GM21825 (cell line): ENCODE measurements at regions not wholly inside any gene's neighbourhood (a gene's known extent, or its start where the extent isn't known, plus 50 kb on each side); places are given as distances from the start of the nearest gene placed in this dataset.
"Not testable (repeated sequence)": the region's sequence is repeated elsewhere in the genome, so short reads cannot be mapped to it uniquely, and the experiment has no call there.

Experiments
- ATAC-seq: cut with Tn5 transposase; IDR thresholded peaks from one replicate; pipeline ENCODE4 v1.9.1; 2021; ENCODE audit warnings: mild to moderate bottlenecking, moderate library complexity; ENCODE audit not compliant: unreplicated experiment

GRCh38 chr20:40012026-40012425 lies 677.0 kb downstream of the MAFB start:
- not testable (repeated sequence) for ATAC-seq

GRCh38 chr20:40010483-40010882 lies 678.6 kb downstream of the MAFB start:
- no peak for ATAC-seq

GRCh38 chr20:40009542-40009941 lies 679.5 kb downstream of the MAFB start:
- ATAC-seq, result no peak

- ATAC-seq, result no peak
Measured at GRCh38 chr20:40008177-40008576, 680.9 kb downstream of the MAFB start.

- no peak for ATAC-seq
Measured at GRCh38 chr20:40006168-40006860, 682.7 kb downstream of the MAFB start.

- not testable (repeated sequence) for ATAC-seq
Measured at GRCh38 chr20:40004092-40004491, 684.9 kb downstream of the MAFB start.

GRCh38 chr20:39993742-39994141 lies 695.3 kb downstream of the MAFB start:
- no peak for ATAC-seq

- no peak for ATAC-seq
Measured at GRCh38 chr20:39990692-39991091, 698.3 kb downstream of the MAFB start.

GRCh38 chr20:39988991-39989390 lies 700.0 kb downstream of the MAFB start:
- no peak for ATAC-seq

- ATAC-seq, result no peak
Measured at GRCh38 chr20:39986173-39986904, 702.7 kb downstream of the MAFB start.

- no peak for ATAC-seq
Measured at GRCh38 chr20:39985271-39985827, 703.7 kb downstream of the MAFB start.

GRCh38 chr20:39983655-39984054 lies 705.4 kb downstream of the MAFB start:
- ATAC-seq, result no peak

GRCh38 chr20:39983183-39983582 lies 705.9 kb downstream of the MAFB start:
- no peak for ATAC-seq

- ATAC-seq, result no peak
Measured at GRCh38 chr20:39974966-39975501, 714.0 kb downstream of the MAFB start.

- no peak for ATAC-seq
Measured at GRCh38 chr20:39968495-39968894, 720.5 kb downstream of the MAFB start.

GRCh38 chr20:39967806-39968205 lies 721.2 kb downstream of the MAFB start:
- no peak for ATAC-seq

GRCh38 chr20:39961637-39962244 lies 727.3 kb downstream of the MAFB start:
- no peak for ATAC-seq

- no peak for ATAC-seq
Measured at GRCh38 chr20:39960522-39961428, 728.3 kb downstream of the MAFB start.

GRCh38 chr20:39957911-39958310 lies 731.1 kb downstream of the MAFB start:
- not testable (repeated sequence) for ATAC-seq

- ATAC-seq, result no peak
Measured at GRCh38 chr20:39954621-39955020, 734.4 kb downstream of the MAFB start.
